GM23338 (cell line): ENCODE measurements at regions not wholly inside any gene's neighbourhood (a gene's known extent, or its start where the extent isn't known, plus 50 kb on each side); places are given as distances from the start of the nearest gene placed in this dataset.

Source experiments
- ATAC-seq: fragments of 200-7000 bp; cut with Tn5 transposase; 3 replicates; pipeline ENCODE4 v1.9.1; 2020
- DNase-seq: peaks from one replicate; pipeline ENCODE4 v3.0.0-alpha.2; 2015; ENCODE audit warnings: low spot score
- H2AFZ ChIP-seq: fragments of 200-600 bp; sonication (generic); 2 replicates; pipeline ENCODE4 v1.8.0; 2016; ENCODE audit warnings: antibody characterized with exemption, mild to moderate bottlenecking, moderate library complexity
- H3F3A ChIP-seq: fragments of 200-600 bp; sonication (generic); replicated peaks from 2 replicates; pipeline ENCODE4 v1.8.0; 2017; ENCODE audit warnings: antibody characterized with exemption, mixed run types, low read depth
- H3K27ac ChIP-seq: fragments of 200-600 bp; sonication (generic); 2 replicates; pipeline ENCODE4 v1.6.1; 2016; ENCODE audit warnings: low read depth
- H3K27me3 ChIP-seq: fragments of 200-600 bp; sonication (generic); 2 replicates; pipeline ENCODE4 v1.8.0; 2016; ENCODE audit warnings: mild to moderate bottlenecking, mixed run types, moderate library complexity; ENCODE audit not compliant: insufficient read depth
- H3K36me3 ChIP-seq: fragments of 200-600 bp; sonication (generic); 2 replicates; pipeline ENCODE4 v1.8.0; 2016; ENCODE audit warnings: mild to moderate bottlenecking; ENCODE audit not compliant: insufficient read depth
- H3K4me1 ChIP-seq: fragments of 200-600 bp; sonication (generic); 2 replicates; pipeline ENCODE4 v1.8.0; 2016; ENCODE audit warnings: mild to moderate bottlenecking, moderate library complexity; ENCODE audit not compliant: insufficient read depth
- H3K4me2 ChIP-seq: fragments of 200-600 bp; sonication (generic); 2 replicates; pipeline ENCODE4 v1.7.1; 2017; ENCODE audit warnings: mixed run types
- H3K4me3 ChIP-seq: fragments of 200-600 bp; sonication (generic); 2 replicates; pipeline ENCODE4 v1.6.1; 2016; ENCODE audit warnings: mixed run types
- H3K79me2 ChIP-seq: fragments of 200-600 bp; sonication (generic); replicated peaks from 2 replicates; pipeline ENCODE4 v1.8.0; 2017; ENCODE audit warnings: mild to moderate bottlenecking; ENCODE audit not compliant: insufficient read depth
- H3K9me2 ChIP-seq: fragments of 200-600 bp; sonication (generic); 2 replicates; pipeline ENCODE4 v1.8.0; 2017; ENCODE audit not compliant: insufficient read depth
- H4K20me1 ChIP-seq: fragments of 200-600 bp; sonication (generic); replicated peaks from 2 replicates; pipeline ENCODE4 v1.8.0; 2017; ENCODE audit warnings: mild to moderate bottlenecking; ENCODE audit not compliant: insufficient read depth
- H3K27ac Mint-ChIP-seq: 2 replicates; pipeline ENCODE4 v1.8.0; 2020; ENCODE audit warnings: inconsistent platforms, mild to moderate bottlenecking, moderate library complexity, mixed read lengths
- H3K27me3 Mint-ChIP-seq: 3 replicates; pipeline ENCODE4 v1.8.0; 2022; ENCODE audit warnings: low read depth, mild to moderate bottlenecking, moderate library complexity, mixed read lengths, inconsistent platforms; ENCODE audit not compliant: insufficient read depth, poor library complexity
- H3K36me3 Mint-ChIP-seq: 3 replicates; pipeline ENCODE4 v1.8.0; 2021; ENCODE audit warnings: low read depth, mild to moderate bottlenecking, inconsistent platforms, moderate library complexity, mixed read lengths
- H3K4me1 Mint-ChIP-seq: 3 replicates; pipeline ENCODE4 v1.8.0; 2020; ENCODE audit warnings: mild to moderate bottlenecking, inconsistent platforms, mixed read lengths
- H3K4me3 Mint-ChIP-seq: 3 replicates; pipeline ENCODE4 v1.8.0; 2021; ENCODE audit warnings: moderate library complexity, mild to moderate bottlenecking, inconsistent platforms, mixed read lengths
- H3K9me3 Mint-ChIP-seq: 3 replicates; pipeline ENCODE4 v1.8.0; 2020; ENCODE audit warnings: moderate library complexity, mild to moderate bottlenecking, inconsistent platforms, mixed read lengths
- CREB1 ChIP-seq: fragments of 250-450 bp; sonication (Bioruptor Pico); IDR thresholded peaks from 2 replicates; pipeline ENCODE4 v1.5.0; 2020; ENCODE audit warnings: low read depth, mild to moderate bottlenecking, moderate library complexity
- ETS1 ChIP-seq: IDR thresholded peaks from 2 replicates; pipeline ENCODE4 v1.6.1; 2016; ENCODE audit warnings: antibody characterized with exemption
- EZH2 ChIP-seq: fragments of 200-600 bp; sonication (generic); IDR thresholded peaks from one replicate; pipeline ENCODE4 v1.8.0; 2017; ENCODE audit warnings: antibody characterized with exemption, mild to moderate bottlenecking, low read depth; ENCODE audit not compliant: unreplicated experiment
- EZH2phosphoT487 ChIP-seq: fragments of 200-600 bp; sonication (generic); IDR thresholded peaks from one replicate; pipeline ENCODE4 v1.8.1; 2018; ENCODE audit warnings: antibody characterized with exemption; ENCODE audit not compliant: unreplicated experiment
- JUNB ChIP-seq: IDR thresholded peaks from one replicate; pipeline ENCODE4 v1.6.1; 2016; ENCODE audit warnings: antibody characterized with exemption; ENCODE audit not compliant: unreplicated experiment
- NANOG ChIP-seq: IDR thresholded peaks from 2 replicates; pipeline ENCODE4 v1.6.1; 2016; ENCODE audit warnings: antibody characterized with exemption, borderline replicate concordance
- POLR2AphosphoS5 ChIP-seq: IDR thresholded peaks from 2 replicates; pipeline ENCODE4 v1.6.1; 2016; ENCODE audit warnings: antibody characterized with exemption, low read depth
- REST ChIP-seq: IDR thresholded peaks from one replicate; pipeline ENCODE4 v1.6.1; 2018; ENCODE audit warnings: antibody characterized with exemption; ENCODE audit not compliant: unreplicated experiment
- STAT1 ChIP-seq: IDR thresholded peaks from one replicate; pipeline ENCODE4 v1.6.1; 2016; ENCODE audit warnings: antibody characterized with exemption; ENCODE audit not compliant: unreplicated experiment
- ZNF114 ChIP-seq: fragments of 250-450 bp; sonication (Bioruptor Pico); IDR thresholded peaks from 2 replicates; pipeline ENCODE4 v1.5.0; 2020; ENCODE audit warnings: mild to moderate bottlenecking, moderate library complexity
- ZNF331 ChIP-seq: fragments of 250-450 bp; sonication (Bioruptor Pico); IDR thresholded peaks from 2 replicates; pipeline ENCODE4 v1.5.0; 2020; ENCODE audit warnings: low read depth, mild to moderate bottlenecking, moderate library complexity
- TF ChIP-seq, protein P1 (sequence below), 2 experiments: fragments of 200-600 bp in 1 of 2; sonication (generic) in 1 of 2; conservative IDR thresholded peaks; 2 replicates each; pipeline versions ENCODE4 v1.5.1 to v1.6.1; 2016 to 2017; ENCODE audit warnings: antibody characterized with exemption in 2 of 2, low read depth in 2 of 2, mild to moderate bottlenecking in 2 of 2, moderate library complexity in 1 of 2
- TF ChIP-seq, protein P2 (sequence below): fragments of 250-450 bp; sonication (Bioruptor Pico); IDR thresholded peaks from 2 replicates; pipeline ENCODE4 v1.5.0; 2020; ENCODE audit warnings: mild to moderate bottlenecking, moderate library complexity

DNA sequence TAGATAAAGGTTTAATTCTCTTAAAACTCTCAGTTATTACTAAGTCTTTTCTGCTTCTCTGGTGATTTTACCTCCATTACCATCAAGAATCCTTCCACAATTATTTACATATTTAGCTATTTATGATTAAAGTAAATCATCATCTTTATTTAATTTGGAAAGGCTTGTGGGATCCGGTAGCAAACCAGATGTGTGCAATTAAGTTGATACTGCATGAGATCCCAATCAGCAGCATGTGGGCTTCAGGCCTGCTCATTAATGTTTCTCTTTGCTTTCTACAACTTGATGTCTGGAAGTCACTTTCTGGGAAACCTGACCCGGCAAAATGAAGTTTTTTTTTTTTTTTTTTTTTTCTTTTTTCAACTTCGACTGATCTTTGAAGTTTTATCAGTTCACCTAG is 558.4 kb upstream of the ANO5 start:
- Mint-ChIP-seq H3K36me3 (no peaks in the 10 kb centered on the region), H3K4me1 (no peaks in the 10 kb centered on the region; the same call in 2 of the 3 replicates), H3K4me3 (no peak overlapping the region), H3K27ac (no peak overlapping the region), H3K27me3 (no peaks in the 10 kb centered on the region), H3K9me3 (no peaks in the 10 kb centered on the region; the same call in 2 of the 3 replicates)
- Histone ChIP-seq H3K27me3 (no peaks in the 10 kb centered on the region), H2AFZ (no peak overlapping the region), H3K36me3 (no peaks in the 10 kb centered on the region), H3K4me3 (no peak overlapping the region), H3K4me2 (no peak overlapping the region), H3K4me1 (no peaks in the 10 kb centered on the region), H3K9me2 (no peaks in the 10 kb centered on the region), H4K20me1 (no peaks in the 10 kb centered on the region), H3K79me2 (no peaks in the 10 kb centered on the region), H3K27ac (no peak overlapping the region), H3F3A (no peaks in the 10 kb centered on the region)
- no peak for DNase-seq
- no peak for ATAC-seq
- no peak for TF ChIP-seq NANOG
- TF ChIP-seq STAT1, result no peak
- no peak for TF ChIP-seq ZNF331
- no peak for TF ChIP-seq ETS1
- TF ChIP-seq EZH2phosphoT487, result no peak
- no peak for TF ChIP-seq POLR2AphosphoS5
- no peak for TF ChIP-seq ZNF114
- TF ChIP-seq JUNB, result no peak
- TF ChIP-seq, protein P1, sequence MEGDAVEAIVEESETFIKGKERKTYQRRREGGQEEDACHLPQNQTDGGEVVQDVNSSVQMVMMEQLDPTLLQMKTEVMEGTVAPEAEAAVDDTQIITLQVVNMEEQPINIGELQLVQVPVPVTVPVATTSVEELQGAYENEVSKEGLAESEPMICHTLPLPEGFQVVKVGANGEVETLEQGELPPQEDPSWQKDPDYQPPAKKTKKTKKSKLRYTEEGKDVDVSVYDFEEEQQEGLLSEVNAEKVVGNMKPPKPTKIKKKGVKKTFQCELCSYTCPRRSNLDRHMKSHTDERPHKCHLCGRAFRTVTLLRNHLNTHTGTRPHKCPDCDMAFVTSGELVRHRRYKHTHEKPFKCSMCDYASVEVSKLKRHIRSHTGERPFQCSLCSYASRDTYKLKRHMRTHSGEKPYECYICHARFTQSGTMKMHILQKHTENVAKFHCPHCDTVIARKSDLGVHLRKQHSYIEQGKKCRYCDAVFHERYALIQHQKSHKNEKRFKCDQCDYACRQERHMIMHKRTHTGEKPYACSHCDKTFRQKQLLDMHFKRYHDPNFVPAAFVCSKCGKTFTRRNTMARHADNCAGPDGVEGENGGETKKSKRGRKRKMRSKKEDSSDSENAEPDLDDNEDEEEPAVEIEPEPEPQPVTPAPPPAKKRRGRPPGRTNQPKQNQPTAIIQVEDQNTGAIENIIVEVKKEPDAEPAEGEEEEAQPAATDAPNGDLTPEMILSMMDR (conservative IDR thresholded peaks at IDR 0.05; ENCODE audit: low read depth in 2 of 2), result no peak
- TF ChIP-seq, protein P2, sequence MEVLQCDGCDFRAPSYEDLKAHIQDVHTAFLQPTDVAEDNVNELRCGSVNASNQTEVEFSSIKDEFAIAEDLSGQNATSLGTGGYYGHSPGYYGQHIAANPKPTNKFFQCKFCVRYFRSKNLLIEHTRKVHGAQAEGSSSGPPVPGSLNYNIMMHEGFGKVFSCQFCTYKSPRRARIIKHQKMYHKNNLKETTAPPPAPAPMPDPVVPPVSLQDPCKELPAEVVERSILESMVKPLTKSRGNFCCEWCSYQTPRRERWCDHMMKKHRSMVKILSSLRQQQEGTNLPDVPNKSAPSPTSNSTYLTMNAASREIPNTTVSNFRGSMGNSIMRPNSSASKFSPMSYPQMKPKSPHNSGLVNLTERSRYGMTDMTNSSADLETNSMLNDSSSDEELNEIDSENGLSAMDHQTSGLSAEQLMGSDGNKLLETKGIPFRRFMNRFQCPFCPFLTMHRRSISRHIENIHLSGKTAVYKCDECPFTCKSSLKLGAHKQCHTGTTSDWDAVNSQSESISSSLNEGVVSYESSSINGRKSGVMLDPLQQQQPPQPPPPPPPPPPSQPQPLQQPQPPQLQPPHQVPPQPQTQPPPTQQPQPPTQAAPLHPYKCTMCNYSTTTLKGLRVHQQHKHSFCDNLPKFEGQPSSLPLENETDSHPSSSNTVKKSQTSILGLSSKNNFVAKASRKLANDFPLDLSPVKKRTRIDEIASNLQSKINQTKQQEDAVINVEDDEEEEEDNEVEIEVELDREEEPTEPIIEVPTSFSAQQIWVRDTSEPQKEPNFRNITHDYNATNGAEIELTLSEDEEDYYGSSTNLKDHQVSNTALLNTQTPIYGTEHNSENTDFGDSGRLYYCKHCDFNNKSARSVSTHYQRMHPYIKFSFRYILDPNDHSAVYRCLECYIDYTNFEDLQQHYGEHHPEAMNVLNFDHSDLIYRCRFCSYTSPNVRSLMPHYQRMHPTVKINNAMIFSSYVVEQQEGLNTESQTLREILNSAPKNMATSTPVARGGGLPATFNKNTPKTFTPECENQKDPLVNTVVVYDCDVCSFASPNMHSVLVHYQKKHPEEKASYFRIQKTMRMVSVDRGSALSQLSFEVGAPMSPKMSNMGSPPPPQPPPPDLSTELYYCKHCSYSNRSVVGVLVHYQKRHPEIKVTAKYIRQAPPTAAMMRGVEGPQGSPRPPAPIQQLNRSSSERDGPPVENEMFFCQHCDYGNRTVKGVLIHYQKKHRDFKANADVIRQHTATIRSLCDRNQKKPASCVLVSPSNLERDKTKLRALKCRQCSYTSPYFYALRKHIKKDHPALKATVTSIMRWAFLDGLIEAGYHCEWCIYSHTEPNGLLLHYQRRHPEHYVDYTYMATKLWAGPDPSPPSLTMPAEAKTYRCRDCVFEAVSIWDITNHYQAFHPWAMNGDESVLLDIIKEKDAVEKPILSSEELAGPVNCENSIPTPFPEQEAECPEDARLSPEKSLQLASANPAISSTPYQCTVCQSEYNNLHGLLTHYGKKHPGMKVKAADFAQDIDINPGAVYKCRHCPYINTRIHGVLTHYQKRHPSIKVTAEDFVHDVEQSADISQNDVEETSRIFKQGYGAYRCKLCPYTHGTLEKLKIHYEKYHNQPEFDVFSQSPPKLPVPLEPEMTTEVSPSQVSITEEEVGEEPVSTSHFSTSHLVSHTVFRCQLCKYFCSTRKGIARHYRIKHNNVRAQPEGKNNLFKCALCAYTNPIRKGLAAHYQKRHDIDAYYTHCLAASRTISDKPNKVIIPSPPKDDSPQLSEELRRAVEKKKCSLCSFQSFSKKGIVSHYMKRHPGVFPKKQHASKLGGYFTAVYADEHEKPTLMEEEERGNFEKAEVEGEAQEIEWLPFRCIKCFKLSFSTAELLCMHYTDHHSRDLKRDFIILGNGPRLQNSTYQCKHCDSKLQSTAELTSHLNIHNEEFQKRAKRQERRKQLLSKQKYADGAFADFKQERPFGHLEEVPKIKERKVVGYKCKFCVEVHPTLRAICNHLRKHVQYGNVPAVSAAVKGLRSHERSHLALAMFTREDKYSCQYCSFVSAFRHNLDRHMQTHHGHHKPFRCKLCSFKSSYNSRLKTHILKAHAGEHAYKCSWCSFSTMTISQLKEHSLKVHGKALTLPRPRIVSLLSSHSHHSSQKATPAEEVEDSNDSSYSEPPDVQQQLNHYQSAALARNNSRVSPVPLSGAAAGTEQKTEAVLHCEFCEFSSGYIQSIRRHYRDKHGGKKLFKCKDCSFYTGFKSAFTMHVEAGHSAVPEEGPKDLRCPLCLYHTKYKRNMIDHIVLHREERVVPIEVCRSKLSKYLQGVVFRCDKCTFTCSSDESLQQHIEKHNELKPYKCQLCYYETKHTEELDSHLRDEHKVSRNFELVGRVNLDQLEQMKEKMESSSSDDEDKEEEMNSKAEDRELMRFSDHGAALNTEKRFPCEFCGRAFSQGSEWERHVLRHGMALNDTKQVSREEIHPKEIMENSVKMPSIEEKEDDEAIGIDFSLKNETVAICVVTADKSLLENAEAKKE (CRISPR knock-in tag), result no peak
- TF ChIP-seq CREB1 (CRISPR knock-in tag), result no peak
- TF ChIP-seq REST, result no peak
- TF ChIP-seq EZH2, result no peak
